Glutamatergic neuron (in vitro differentiated cells): ENCODE measurements at regions not wholly inside any gene's neighbourhood (a gene's known extent, or its start where the extent isn't known, plus 50 kb on each side); places are given as distances from the start of the nearest gene placed in this dataset.

Source experiments
- DNase-seq: peaks from one replicate; pipeline ENCODE4 v3.0.0; 2022
- H3K27ac Mint-ChIP-seq: one replicate; pipeline ENCODE4 v1.8.0; 2020; ENCODE audit warnings: mild to moderate bottlenecking, mixed read lengths, inconsistent platforms; ENCODE audit not compliant: unreplicated experiment
- H3K27me3 Mint-ChIP-seq: one replicate; pipeline ENCODE4 v1.8.0; 2020; ENCODE audit warnings: mild to moderate bottlenecking, moderate library complexity, mixed read lengths, inconsistent platforms; ENCODE audit not compliant: unreplicated experiment
- H3K36me3 Mint-ChIP-seq: one replicate; pipeline ENCODE4 v1.8.0; 2020; ENCODE audit warnings: mild to moderate bottlenecking, mixed read lengths, inconsistent platforms; ENCODE audit not compliant: unreplicated experiment
- H3K4me1 Mint-ChIP-seq: one replicate; pipeline ENCODE4 v1.8.0; 2020; ENCODE audit warnings: mild to moderate bottlenecking, low read depth, mixed read lengths, inconsistent platforms; ENCODE audit not compliant: unreplicated experiment
- H3K4me3 Mint-ChIP-seq: one replicate; pipeline ENCODE4 v1.8.0; 2020; ENCODE audit warnings: mild to moderate bottlenecking, mixed read lengths, inconsistent platforms; ENCODE audit not compliant: unreplicated experiment
- H3K9me3 Mint-ChIP-seq: one replicate; pipeline ENCODE4 v1.8.0; 2020; ENCODE audit warnings: mild to moderate bottlenecking, moderate library complexity, mixed read lengths, inconsistent platforms; ENCODE audit not compliant: unreplicated experiment
- TF ChIP-seq, protein P1 (sequence below): fragments of 200-600 bp; sonication (generic); IDR thresholded peaks from one replicate; pipeline ENCODE4 v1.5.0; 2021; ENCODE audit not compliant: partially characterized antibody, unreplicated experiment

DNA sequence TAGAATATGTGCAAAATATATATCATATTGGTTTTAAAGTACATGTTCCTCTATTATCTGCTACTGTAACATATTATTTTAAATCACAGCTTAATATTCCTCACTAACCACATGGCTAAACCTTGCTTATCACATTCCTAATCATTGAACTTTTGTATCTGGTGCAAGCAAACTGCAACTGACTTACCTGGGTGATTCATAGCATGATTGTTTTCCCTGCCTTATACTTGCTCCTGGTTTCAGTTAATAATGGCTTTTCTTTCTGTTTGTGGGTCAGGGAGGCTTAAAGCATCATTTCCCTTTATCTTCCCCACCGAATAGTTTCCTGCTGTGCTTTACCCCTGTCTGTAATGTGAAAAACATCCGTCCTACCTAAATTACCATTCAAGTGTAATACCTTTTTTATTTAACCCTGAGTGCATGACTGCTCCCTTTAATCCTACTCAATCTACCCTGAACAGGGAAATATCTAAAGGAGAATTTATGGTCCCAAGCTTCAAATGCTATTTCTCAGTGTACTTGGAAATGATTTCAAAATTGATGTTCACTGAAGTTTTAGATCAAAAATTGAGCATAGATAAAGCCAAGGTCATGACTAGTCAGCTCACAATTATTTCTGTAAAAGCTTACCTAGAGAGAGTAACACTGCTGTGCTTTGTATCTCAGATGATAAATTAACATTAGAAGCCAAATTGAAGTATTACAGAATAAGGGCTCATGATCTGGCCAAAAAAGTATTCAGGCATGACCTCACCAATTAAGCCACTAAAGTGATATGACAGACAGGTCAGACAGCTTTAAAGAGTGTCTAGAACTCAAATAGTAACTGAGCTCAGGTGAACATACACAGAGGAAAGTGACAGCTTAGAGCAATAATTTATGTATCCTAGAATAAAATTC is 507.1 kb downstream of the BRINP3 start:
- Mint-ChIP-seq H3K9me3 (no peaks in the 10 kb centered on the region), H3K36me3 (no peaks in the 10 kb centered on the region), H3K4me3 (no peak overlapping the region), H3K27ac (no peak overlapping the region), H3K27me3 (no peaks in the 10 kb centered on the region), H3K4me1 (no peaks in the 10 kb centered on the region)
- no peak for DNase-seq
- TF ChIP-seq, protein P1, sequence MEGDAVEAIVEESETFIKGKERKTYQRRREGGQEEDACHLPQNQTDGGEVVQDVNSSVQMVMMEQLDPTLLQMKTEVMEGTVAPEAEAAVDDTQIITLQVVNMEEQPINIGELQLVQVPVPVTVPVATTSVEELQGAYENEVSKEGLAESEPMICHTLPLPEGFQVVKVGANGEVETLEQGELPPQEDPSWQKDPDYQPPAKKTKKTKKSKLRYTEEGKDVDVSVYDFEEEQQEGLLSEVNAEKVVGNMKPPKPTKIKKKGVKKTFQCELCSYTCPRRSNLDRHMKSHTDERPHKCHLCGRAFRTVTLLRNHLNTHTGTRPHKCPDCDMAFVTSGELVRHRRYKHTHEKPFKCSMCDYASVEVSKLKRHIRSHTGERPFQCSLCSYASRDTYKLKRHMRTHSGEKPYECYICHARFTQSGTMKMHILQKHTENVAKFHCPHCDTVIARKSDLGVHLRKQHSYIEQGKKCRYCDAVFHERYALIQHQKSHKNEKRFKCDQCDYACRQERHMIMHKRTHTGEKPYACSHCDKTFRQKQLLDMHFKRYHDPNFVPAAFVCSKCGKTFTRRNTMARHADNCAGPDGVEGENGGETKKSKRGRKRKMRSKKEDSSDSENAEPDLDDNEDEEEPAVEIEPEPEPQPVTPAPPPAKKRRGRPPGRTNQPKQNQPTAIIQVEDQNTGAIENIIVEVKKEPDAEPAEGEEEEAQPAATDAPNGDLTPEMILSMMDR, result no peak

DNA sequence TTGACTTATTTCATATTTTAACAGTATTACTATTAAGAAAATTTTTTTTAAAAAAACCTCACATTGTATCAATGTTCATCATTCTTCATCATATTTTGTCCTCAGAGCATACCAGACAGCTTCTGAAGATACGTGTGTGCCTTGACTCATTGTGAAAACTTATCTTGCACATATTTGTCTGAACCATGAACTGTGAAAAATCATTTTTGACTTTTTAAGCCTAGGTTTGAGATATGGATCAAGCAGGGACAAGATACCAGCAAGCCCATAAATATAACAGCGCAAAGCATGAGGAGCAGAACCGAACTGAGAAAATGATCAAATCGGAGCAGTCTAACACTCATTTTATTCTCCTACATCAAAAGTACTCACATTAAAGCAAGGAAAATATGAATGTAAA is 506.0 kb downstream of the BRINP3 start:
- no peaks in the 10 kb centered on the region for H3K4me1 Mint-ChIP-seq
- H3K4me3 Mint-ChIP-seq, result no peak overlapping the region
- H3K27ac Mint-ChIP-seq, result no peak overlapping the region

DNA sequence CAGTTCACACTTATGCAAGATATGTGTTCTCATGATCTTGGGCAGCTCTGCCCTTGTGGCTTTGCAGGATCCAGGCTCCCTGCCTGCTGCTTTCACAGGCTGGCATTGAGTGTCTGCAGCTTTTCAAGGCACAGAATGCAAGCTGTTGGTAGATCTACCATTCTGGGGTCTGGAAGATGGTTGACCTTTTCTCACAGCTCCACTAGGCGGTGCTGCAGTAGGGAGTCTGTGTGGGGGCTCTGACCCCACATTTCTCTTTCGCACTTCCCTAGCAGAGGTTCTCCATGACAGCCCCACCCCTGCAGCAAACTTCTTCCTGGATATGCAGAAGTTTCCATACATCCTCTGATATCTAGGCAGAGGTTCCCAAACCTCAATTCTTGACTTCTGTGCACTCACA is 500.5 kb downstream of the BRINP3 start:
- Mint-ChIP-seq H3K27me3 (no peaks in the 10 kb centered on the region), H3K27ac (no peak overlapping the region), H3K4me1 (no peaks in the 10 kb centered on the region), H3K4me3 (no peak overlapping the region), H3K36me3 (peaks cover 11% of the 10 kb centered on the region), H3K9me3 (peaks cover 7% of the 10 kb centered on the region)
- TF ChIP-seq, protein P1, result no peak
- DNase-seq, result no peak

More for the DNA sequence above, 506.0 kb downstream of the BRINP3 start:
- H3K36me3 Mint-ChIP-seq, result peaks cover 5% of the 10 kb centered on the region
- H3K9me3 Mint-ChIP-seq, result peaks cover under 1% of the 10 kb centered on the region
- no peak for DNase-seq
- TF ChIP-seq, protein P1, result no peak
- no peaks in the 10 kb centered on the region for H3K27me3 Mint-ChIP-seq

DNA sequence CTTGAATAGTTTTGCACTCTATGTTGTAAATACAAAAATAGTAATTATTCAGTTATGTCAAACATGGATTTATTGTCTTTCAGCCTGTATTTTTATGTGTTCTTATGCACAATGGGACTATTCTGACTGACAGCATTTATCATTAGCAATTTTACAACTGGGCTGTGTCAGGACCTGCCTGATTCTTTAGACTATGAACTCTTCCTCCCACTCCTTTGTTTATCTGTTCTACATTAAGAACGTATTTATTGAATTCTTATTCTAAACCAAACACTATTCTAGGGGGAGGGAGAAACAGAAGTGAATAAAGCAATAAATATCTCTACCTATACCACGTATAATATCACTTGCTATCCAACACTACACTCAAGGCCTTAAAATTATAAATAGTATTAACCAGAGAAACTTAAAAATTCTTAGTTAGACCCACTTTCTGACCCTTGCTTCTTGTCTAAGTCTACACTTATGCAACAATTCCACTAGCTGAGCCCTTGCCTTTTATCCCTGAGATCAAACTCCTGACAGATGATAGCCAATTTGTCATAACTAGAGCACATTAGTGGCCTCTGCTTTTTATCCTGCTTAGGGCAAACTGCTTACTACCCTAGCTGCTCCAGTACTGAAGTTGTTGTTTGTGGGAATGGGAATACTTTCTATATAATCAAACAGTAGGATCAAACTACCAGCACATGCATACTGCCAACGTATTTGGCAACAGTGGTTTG is 494.3 kb downstream of the BRINP3 start:
- Mint-ChIP-seq H3K27ac (no peak overlapping the region), H3K36me3 (peaks cover under 1% of the 10 kb centered on the region), H3K4me1 (no peaks in the 10 kb centered on the region), H3K27me3 (no peaks in the 10 kb centered on the region), H3K4me3 (no peak overlapping the region), H3K9me3 (peaks cover under 1% of the 10 kb centered on the region)
- TF ChIP-seq, protein P1, result no peak
- DNase-seq, result no peak

DNA sequence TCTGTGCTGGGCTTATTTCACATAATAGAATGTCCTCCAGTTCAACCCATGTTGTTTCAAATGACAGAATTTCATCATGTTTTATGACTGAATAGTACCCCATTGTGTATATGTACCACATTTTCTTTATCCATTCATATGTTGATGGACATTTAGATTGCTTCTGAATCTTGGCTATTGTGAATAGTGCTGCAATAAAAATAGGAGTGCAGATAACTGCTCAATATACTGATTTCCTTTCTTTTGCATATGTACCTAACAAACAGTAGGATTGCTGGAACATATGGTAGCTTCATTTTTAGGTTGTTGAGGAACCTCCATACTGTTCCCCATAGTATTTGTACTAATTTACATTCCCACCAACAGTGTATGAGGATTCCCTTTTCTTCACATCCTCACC is 491.1 kb downstream of the BRINP3 start:
- no peak for DNase-seq
- no peak overlapping the region for H3K4me3 Mint-ChIP-seq
- no peaks in the 10 kb centered on the region for H3K4me1 Mint-ChIP-seq
- H3K27ac Mint-ChIP-seq, result no peak overlapping the region
- H3K27me3 Mint-ChIP-seq, result no peaks in the 10 kb centered on the region
- TF ChIP-seq, protein P1, result no peak
- H3K9me3 Mint-ChIP-seq, result no peaks in the 10 kb centered on the region
- H3K36me3 Mint-ChIP-seq, result no peaks in the 10 kb centered on the region
